ENCODE measurements at regions not wholly inside any gene's neighbourhood (a gene's known extent, or its start where the extent isn't known, plus 50 kb on each side); places are given as distances from the start of the nearest gene placed in this dataset.
"Not testable (repeated sequence)": the region's sequence is repeated elsewhere in the genome, so short reads cannot be mapped to it uniquely, and the experiment has no call there.

GRCh38 chr3:118127992-118128391 is 906.7 kb downstream of the IGSF11 start:
- no peak for ATAC-seq
- intact Hi-C loops (cut with micrococcal nuclease) = no loop called here
- no peak for DNase-seq

DNA sequence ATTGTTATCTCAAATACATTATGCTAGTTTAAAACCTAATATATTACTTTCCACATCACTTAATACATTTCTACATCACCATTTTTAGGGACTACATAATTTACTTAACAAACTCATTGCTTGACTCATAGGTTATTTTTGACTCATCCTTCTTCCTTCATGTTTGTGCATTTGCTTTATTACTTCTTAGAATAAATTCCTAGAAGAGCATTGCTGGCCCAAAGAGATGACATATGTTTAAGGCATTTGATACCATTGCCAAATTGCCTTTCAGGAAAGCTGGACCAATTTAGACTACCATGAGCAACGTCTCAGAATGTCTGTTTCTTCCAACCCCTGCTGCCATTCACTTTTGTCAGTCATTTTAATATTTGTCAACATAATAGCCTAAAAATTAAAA is 905.8 kb downstream of the IGSF11 start:
- DNase-seq (no peak), ATAC-seq (no peak)
- intact Hi-C loops (cut with micrococcal nuclease) = no loop called here

GRCh38 chr3:118137778-118138177 is 896.9 kb downstream of the IGSF11 start:
- DNase-seq (no peak), ATAC-seq (no peak)
- intact Hi-C loops (cut with micrococcal nuclease) = no loop called here

DNA sequence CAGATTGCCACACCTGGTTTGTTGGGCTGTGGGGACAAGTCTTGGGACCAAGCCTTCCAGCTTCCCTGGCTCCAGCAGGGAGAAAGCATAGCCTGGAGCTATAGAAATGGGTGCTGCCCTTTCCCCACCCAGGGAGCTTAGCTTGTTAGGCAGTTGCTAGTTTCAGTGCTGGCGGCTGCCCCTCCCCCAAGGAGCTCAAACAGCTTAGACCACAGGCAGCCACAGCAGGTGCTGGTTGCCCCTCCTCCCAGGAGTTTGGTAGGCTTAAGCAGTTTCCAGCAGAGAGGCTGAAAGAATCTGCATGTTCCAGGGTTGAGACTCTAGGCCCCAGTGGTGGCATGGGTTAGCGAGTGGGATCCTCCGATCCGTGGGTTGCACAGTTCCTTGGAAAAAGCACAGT is 889.7 kb downstream of the IGSF11 start:
- ATAC-seq = no peak
- DNase-seq = no peak
- intact Hi-C loops (cut with micrococcal nuclease) = no loop called here

- ATAC-seq (no peak), DNase-seq (no peak)
- intact Hi-C loops (cut with micrococcal nuclease) = no loop called here
Observed at GRCh38 chr3:118146658-118147375, 887.8 kb downstream of the IGSF11 start.

GRCh38 chr3:118151164-118151563 is 883.5 kb downstream of the IGSF11 start:
- ATAC-seq = no peak
- intact Hi-C loops (cut with micrococcal nuclease) = no loop called here
- DNase-seq = no peak

DNA sequence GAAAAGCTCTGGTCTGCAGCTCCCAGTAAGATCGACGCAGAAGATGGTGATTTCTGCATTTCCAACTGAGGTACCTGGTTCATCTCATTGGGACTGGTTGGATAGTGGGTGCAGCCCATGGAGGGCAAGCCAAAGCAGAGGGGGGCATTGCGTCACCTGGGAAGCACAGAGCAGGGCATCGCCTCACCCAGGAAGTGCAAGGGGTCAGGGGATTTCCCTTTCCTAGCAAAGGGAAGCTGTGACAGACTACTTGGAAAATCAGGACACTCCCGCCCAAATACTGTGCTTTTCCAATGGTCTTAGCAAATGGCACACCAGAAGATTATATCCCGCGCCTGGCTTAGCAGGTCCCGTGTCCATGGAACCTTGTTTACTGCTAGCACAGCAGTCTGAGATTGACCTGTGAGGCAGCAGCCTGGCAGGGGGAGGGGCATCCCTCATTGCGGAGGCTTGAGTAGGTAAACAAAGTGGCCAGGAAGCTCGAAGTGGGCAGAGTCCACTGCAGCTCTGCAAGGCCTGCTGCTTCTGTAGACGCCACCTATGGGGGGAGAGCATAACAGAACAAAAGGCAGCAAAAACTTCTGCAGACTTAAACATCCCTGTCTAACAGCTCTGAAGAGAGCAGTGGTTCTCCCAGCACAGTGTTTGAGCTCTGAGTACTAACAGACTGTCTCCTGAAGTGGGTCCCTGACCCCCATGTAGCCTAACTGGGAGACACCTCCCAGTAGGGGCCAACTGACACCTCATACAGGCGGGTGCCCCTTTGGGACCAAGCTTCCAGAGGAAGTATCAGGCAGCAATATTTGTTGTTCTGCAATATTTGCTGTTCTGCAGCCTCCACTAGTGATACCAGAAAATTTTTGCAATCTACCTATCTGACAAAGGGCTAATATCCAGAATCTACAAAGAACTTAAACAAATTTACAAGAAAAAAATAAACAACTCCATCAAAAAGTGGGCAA is 871.7 kb downstream of the IGSF11 start:
- DNase-seq, ATAC-seq: not testable (repeated sequence)

GRCh38 chr3:118165413-118165812 is 869.2 kb downstream of the IGSF11 start:
- intact Hi-C loops (cut with micrococcal nuclease) = no loop called here
- ATAC-seq (no peak), DNase-seq (no peak)

More for the DNA sequence above, 871.7 kb downstream of the IGSF11 start:
- intact Hi-C loops (cut with micrococcal nuclease) = not testable (repeated sequence)

GRCh38 chr3:118167571-118167970 is 867.1 kb downstream of the IGSF11 start:
- ATAC-seq (no peak), DNase-seq (no peak)
- intact Hi-C loops (cut with micrococcal nuclease) = no loop called here

DNA sequence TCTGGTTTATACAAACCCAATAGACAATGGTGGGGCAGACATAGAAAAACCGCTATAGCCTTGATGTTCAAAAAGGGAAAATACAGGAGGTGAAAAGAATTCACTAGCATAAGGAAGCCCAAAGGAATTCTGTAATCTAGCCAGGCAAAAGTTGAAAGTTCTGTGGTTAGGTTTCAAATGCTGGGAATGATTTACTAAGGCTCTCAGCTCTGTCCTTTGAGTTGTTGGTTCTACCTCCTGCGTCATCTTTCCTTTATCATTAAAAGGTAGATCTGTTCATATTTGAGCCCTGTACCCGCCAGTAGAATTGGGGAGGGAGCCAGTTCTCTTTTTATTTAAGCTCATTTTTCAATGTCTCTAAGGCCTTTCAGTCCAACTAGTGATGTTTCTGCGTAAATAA is 866.5 kb downstream of the IGSF11 start:
- no peak for ATAC-seq
- DNase-seq = no peak
- intact Hi-C loops (cut with micrococcal nuclease) = no loop called here

DNA sequence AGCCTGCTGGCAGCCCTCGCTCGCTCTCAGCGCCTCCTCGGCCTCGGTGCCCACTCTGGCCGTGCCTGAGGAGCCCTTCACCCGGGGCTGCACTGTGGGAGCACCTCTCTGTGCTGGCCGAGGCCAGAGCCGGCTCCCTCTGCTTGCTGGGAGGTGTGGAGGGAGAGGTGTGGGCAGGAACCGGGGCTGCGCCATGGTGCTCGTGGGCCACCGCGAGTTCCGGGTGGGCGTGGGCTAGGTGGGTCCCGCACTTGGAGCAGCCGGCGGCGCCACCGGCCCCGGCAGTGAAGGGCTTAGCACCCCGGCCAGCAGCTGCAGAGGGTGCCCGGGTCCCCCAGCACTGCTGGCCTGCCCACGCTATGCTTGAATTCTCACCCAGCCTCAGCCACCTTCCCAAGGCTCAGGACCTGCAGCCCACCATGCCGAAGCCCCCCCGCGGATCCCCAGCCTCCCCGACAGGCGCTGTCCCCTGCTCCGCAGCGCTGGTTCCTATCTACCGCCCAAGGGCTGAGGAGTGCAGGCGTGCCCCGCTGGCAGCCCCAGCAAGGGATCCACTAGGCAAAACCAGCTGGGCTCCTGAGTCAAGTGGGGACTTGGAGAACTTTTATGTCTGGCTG is 863.3 kb downstream of the IGSF11 start:
- ATAC-seq (no peak), DNase-seq (no peak)
- intact Hi-C loops (cut with micrococcal nuclease) = no loop called here

GRCh38 chr3:118180853-118181252 is 853.8 kb downstream of the IGSF11 start:
- DNase-seq = no peak
- intact Hi-C loops (cut with micrococcal nuclease) = no loop called here
- ATAC-seq = no peak

- no peak for DNase-seq
- ATAC-seq = no peak
- intact Hi-C loops (cut with micrococcal nuclease) = no loop called here
Observed at GRCh38 chr3:118181274-118181673, 853.4 kb downstream of the IGSF11 start.

DNA sequence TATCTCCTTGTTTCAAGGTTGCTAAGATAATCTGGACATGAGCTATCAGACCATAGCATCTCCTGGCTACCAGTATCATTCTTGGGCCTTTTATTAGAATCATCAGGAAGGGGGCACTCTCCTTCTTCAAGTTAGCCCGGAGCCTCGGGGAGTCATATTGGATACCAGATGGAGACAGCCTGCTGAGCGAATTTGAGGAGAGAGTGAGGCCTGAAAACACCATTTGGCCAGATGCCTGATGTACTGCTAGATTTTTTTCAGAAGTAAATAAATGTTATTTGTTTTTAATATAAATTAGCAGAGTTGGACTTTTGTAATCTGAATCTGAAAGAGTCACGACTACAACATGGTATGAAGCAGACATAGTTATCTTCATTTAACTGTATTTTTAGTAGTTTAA is 848.6 kb downstream of the IGSF11 start:
- ATAC-seq (no peak), DNase-seq (no peak)
- intact Hi-C loops (cut with micrococcal nuclease) = no loop called here

- intact Hi-C loops (cut with micrococcal nuclease) = no loop called here
- DNase-seq (no peak), ATAC-seq (no peak)
Observed at GRCh38 chr3:118187221-118187620, 847.4 kb downstream of the IGSF11 start.

DNA sequence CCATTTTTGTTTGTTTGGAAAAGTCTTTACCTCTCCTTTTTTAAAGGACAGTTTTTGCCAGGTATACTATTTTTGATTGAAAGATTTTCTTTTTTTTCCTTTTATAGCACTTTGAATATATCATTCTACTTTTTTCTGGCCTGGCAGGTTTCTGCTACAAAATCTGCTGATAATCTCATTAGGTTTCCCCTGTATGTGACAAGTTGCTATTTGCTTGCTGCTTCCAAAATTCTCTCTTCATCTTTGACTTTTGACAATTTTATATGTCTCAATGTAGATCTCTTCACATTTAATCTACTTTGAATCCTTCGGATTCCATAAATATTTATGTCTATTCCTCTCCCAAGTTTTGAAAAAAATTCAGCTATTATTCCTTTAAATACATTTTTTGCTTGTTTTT is 838.5 kb downstream of the IGSF11 start:
- intact Hi-C loops (cut with micrococcal nuclease) = no loop called here
- ATAC-seq = no peak

DNA sequence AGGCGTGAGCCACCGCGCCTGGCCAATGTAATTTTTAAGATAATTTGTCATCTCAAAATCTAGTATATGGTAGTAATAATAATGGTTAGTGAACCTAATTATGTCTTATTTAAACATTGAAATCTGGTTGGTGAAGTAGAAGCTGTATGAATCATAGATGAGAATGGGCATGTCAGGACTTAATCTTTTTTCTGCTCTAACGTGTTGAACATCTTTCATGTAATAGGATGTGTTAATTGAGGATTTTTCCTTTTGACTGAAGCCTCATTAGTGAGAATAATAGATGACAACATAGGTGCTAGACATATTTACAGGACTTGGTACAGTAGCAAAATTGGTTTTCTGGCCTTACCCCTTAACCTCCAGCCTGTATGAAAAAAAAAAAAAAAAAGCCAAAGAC is 835.6 kb downstream of the IGSF11 start:
- DNase-seq (no peak), ATAC-seq (no peak)
- intact Hi-C loops (cut with micrococcal nuclease) = no loop called here

More for the DNA sequence above, 838.5 kb downstream of the IGSF11 start:
- no peak for DNase-seq

DNA sequence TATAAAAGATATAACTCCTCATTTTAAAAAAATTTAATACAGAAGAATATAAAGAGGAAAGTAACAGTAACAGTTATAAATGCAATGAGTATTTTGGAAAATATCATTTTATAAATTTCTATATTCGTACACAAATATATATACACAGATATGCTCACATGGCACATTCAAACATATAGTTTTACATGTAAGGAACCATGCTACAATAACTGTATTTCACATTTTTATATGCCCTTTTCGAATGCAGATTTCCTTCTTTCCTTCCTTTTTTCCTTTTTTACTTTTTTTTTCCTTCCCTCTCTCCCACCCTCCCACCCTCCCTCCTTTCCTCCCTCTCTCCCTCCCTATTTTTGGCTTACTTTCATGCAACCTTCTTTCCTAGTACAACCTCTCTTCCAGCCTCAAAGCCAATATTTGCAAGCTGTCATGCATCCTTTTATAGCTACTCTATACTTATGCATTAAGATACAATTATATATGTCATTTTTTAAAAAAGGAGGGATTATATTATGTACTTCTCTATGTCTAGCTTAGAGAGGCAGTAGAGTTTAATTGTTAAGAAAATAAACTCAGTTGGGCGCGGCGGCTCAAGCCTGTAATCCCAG is 830.5 kb downstream of the IGSF11 start:
- intact Hi-C loops (cut with micrococcal nuclease) = no loop called here
- ATAC-seq (no peak), DNase-seq (no peak)

DNA sequence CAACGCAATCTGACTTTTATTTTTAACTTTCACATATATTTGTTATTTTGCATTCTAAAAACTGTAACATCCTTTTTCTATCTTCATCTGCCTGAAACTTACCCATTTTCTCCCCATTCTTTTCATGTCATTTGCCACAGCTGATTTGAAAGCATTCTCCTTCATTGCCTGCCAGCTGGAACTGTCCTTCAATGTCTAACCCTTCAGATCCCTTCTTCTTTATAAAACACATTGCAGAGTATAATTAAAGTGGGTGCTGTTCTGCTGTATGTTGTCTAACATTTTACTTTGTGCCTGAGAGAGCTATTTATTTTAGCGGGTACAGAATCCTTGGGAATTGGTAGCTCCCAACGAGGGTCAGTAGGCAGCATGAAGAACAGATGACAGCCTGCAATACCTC is 827.4 kb downstream of the IGSF11 start:
- DNase-seq (no peak), ATAC-seq (no peak)

GRCh38 chr3:118208642-118209041 is 826.0 kb downstream of the IGSF11 start:
- intact Hi-C loops (cut with micrococcal nuclease) = no loop called here
- no peak for DNase-seq
- no peak for ATAC-seq

More for the DNA sequence above, 827.4 kb downstream of the IGSF11 start:
- intact Hi-C loops (cut with micrococcal nuclease) = no loop called here

Data from left ventricle myocardium superior (tissue), 1 donor.